Brain microvascular endothelial cell (primary cell): ENCODE measurements at regions not wholly inside any gene's neighbourhood (a gene's known extent, or its start where the extent isn't known, plus 50 kb on each side); places are given as distances from the start of the nearest gene placed in this dataset.

Experiments used
- DNase-seq: peaks from one replicate; pipeline ENCODE4 v3.0.0-alpha.2; 2020
- H3K27ac ChIP-seq: fragments of 250-450 bp; sonication (Bioruptor Pico); 2 replicates; pipeline ENCODE4 v1.5.1; 2020; ENCODE audit warnings: mild to moderate bottlenecking, moderate library complexity
- H3K27me3 ChIP-seq: fragments of 250-450 bp; sonication (Bioruptor Pico); replicated peaks from 2 replicates; pipeline ENCODE4 v1.5.1; 2020; ENCODE audit warnings: mild to moderate bottlenecking
- H3K36me3 ChIP-seq: fragments of 250-450 bp; sonication (Bioruptor Pico); replicated peaks from 2 replicates; pipeline ENCODE4 v1.5.1; 2020; ENCODE audit warnings: mild to moderate bottlenecking
- H3K4me3 ChIP-seq: 2 replicates; pipeline ENCODE4 v1.5.1; 2011; ENCODE audit warnings: low read depth, mild to moderate bottlenecking, control low read depth, low read length, moderate library complexity
- in situ Hi-C: cut with HindIII; loops from 2 replicates; pipeline ENCODE4 v1.10.0; 2017; ENCODE audit warnings: low sequenced_read_pairs, low pct_ligation_motif_present
- TF ChIP-seq, protein P1 (sequence below): IDR thresholded peaks from 2 replicates; pipeline ENCODE4 v1.5.1; 2011; ENCODE audit warnings: low read depth, mild to moderate bottlenecking, moderate library complexity, low read length, control low read depth, inconsistent platforms; ENCODE audit errors: missing control alignments

DNA sequence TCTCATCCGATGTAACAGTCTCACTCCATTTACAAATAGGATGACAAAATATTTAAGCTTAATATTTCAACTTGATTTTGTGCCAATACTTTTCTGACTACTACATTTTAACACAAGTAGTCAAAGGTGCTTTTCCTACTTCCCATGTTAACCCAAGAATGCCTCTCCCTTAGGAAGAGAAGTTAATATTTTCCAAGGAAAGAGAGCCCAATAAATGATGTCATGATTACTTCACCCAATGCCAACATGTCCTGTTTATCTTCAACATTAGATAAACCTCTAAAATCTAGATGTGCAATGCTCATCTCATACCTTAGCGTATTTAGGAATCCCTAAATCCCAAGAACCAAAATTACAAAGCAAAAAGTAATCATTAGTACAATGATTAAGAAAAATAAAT, 156.7 kb upstream of the TENT5A start:
- no peaks in the 10 kb centered on the region for H3K27me3 ChIP-seq
- H3K4me3 ChIP-seq: no peak overlapping the region
- no peaks in the 10 kb centered on the region for H3K36me3 ChIP-seq
- TF ChIP-seq, protein P1, sequence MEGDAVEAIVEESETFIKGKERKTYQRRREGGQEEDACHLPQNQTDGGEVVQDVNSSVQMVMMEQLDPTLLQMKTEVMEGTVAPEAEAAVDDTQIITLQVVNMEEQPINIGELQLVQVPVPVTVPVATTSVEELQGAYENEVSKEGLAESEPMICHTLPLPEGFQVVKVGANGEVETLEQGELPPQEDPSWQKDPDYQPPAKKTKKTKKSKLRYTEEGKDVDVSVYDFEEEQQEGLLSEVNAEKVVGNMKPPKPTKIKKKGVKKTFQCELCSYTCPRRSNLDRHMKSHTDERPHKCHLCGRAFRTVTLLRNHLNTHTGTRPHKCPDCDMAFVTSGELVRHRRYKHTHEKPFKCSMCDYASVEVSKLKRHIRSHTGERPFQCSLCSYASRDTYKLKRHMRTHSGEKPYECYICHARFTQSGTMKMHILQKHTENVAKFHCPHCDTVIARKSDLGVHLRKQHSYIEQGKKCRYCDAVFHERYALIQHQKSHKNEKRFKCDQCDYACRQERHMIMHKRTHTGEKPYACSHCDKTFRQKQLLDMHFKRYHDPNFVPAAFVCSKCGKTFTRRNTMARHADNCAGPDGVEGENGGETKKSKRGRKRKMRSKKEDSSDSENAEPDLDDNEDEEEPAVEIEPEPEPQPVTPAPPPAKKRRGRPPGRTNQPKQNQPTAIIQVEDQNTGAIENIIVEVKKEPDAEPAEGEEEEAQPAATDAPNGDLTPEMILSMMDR: no peak
- in situ Hi-C loops: no loop called here
- DNase-seq: no peak
- H3K27ac ChIP-seq: no peak overlapping the region

DNA sequence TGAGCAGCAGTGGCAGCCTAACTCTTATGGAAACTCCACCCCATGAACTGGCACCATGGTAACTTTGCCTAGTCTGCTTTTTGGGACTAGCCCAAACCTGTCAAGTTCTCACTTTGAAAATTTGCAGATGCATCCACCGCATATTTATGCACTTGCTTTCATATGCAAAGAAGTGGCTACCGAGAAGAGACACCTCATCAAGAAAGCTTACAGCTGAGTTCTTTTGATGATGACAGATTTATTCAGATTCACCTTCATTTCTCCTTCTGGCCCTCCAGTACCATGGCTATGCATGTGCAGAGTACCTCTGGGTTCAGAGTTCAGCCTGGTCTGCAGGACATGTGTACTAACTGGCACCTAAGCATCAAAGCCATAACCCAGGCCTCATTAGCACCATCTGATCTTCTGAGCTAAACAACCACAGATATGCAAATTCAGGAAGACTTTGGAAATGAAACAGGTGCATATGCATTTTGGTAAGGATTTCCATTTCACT, 154.3 kb upstream of the TENT5A start:
- H3K36me3 ChIP-seq: no peaks in the 10 kb centered on the region
- H3K4me3 ChIP-seq: no peak overlapping the region
- in situ Hi-C loops: no loop called here
- no peak for DNase-seq
- no peaks in the 10 kb centered on the region for H3K27me3 ChIP-seq
- no peak overlapping the region for H3K27ac ChIP-seq
- TF ChIP-seq, protein P1: no peak

DNA sequence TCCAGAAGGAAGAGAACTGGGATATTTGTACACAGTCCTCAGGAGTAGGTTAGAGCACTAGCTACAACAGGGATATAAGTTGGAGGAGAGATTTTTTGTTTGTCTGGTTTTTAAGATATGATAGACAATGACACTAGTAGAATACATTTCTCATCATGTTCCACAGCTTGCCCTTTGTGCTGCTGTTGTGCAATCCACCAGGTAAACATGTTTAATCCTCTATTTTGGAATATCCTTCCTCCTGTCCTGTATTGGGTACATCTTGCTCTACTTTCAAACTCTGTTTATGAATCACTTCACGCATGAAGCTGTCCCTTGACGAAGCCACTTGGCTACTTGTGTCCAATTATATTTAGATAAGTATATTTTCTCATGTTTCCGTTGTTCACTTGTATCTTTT, 153.6 kb upstream of the TENT5A start:
- Histone ChIP-seq H3K27me3 (no peaks in the 10 kb centered on the region), H3K4me3 (no peak overlapping the region), H3K27ac (no peak overlapping the region), H3K36me3 (no peaks in the 10 kb centered on the region)
- DNase-seq: no peak
- in situ Hi-C loops: no loop called here
- TF ChIP-seq, protein P1: no peak

DNA sequence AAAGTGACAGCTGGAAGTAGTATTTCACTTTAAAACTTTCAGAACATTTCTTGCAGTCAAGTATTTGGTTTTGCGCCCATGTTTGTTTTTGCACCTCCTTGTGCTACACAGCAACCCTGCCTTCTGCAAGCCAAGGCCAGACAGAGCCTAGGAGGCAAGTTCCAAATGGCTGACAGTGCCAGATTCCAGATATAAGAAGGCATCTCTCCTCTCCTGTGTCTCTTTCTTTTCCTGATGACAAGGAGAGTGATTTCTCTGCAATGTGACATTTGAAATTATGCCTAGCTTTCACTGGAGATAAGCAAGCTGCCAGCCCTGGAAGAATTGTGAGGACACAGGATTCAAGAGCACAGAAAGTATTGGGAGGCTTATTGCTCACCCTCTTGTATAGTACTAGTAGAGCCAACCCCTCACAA, 149.1 kb upstream of the TENT5A start:
- Histone ChIP-seq H3K36me3 (no peaks in the 10 kb centered on the region), H3K27me3 (no peaks in the 10 kb centered on the region), H3K4me3 (no peak overlapping the region), H3K27ac (no peak overlapping the region)
- in situ Hi-C loops: no loop called here
- TF ChIP-seq, protein P1: no peak
- DNase-seq: no peak

DNA sequence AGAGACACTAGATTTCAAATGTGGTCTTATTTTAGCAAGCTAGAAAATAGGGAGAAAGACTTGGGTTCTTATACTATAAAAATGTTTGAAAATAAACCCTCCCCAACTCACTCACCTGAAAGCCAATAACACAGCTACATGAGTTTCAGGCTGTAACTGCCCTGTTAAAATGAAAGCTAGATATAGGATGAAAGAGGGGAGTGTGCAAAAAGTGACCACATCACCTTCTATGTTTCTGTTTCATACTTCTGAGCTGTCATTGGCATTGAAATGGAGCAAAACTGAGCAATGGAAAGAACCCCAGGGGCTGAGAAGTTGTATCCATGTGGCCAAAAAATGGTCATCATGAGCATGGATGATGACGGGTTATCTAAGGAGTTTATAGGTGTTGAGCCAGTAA, 148.1 kb upstream of the TENT5A start:
- Histone ChIP-seq H3K27ac (no peak overlapping the region), H3K4me3 (no peak overlapping the region), H3K27me3 (no peaks in the 10 kb centered on the region), H3K36me3 (no peaks in the 10 kb centered on the region)
- TF ChIP-seq, protein P1: no peak
- in situ Hi-C loops: no loop called here
- DNase-seq: no peak

DNA sequence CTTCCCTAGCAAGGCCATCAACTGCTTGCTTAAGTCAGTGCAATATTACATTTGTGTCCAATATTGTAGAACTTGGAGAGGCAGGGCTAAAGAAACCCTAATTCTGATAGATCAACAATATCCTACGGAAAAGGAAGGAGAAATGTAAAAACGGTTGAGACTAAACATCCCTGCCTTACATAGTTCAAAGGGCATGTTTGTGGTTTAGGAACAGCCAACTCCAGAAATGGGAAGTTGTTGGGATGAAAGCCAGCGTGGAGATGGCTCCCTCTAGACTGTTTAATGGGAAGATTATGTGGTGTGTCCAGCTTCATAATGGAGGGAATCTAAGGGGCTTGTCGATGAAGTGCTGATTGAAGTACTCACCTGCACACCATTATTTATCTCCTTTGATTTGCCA, 145.3 kb upstream of the TENT5A start:
- no peaks in the 10 kb centered on the region for H3K36me3 ChIP-seq
- TF ChIP-seq, protein P1: no peak
- in situ Hi-C loops: no loop called here
- no peak overlapping the region for H3K27ac ChIP-seq
- no peak for DNase-seq
- H3K27me3 ChIP-seq: no peaks in the 10 kb centered on the region
- no peak overlapping the region for H3K4me3 ChIP-seq
